GM12875 (cell line): ENCODE measurements at regions not wholly inside any gene's neighbourhood (a gene's known extent, or its start where the extent isn't known, plus 50 kb on each side); places are given as distances from the start of the nearest gene placed in this dataset.

Source experiments
- H3K4me3 ChIP-seq: one replicate; pipeline ENCODE4 v1.5.1; 2011; ENCODE audit warnings: low read depth, low read length, control low read depth
- TF ChIP-seq, protein P1 (sequence below): IDR thresholded peaks from 2 replicates; pipeline ENCODE4 v1.5.1; 2011; ENCODE audit warnings: low read depth, mild to moderate bottlenecking, control low read depth, inconsistent platforms, low read length, moderate library complexity, borderline replicate concordance; ENCODE audit not compliant: insufficient read depth

DNA sequence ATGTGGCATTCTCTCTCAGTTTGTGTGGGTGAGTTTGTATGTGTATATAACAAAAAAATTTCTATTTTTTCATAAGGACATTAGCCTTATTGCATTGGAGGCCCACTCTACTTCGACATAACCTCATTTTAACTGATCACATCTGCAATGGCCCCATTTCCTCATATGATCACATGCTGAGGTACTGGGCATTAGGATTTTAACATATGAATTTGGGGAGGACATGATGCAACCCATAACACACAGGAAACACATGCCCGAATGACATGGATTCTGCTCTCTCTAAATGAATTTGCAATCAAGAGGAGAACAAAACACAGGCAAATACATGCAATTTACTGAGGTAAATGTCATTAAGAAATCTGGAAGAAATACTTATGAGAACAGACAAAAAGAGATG lies 92.1 kb upstream of the COX7C start:
- no peak overlapping the region for H3K4me3 ChIP-seq
- TF ChIP-seq, protein P1, sequence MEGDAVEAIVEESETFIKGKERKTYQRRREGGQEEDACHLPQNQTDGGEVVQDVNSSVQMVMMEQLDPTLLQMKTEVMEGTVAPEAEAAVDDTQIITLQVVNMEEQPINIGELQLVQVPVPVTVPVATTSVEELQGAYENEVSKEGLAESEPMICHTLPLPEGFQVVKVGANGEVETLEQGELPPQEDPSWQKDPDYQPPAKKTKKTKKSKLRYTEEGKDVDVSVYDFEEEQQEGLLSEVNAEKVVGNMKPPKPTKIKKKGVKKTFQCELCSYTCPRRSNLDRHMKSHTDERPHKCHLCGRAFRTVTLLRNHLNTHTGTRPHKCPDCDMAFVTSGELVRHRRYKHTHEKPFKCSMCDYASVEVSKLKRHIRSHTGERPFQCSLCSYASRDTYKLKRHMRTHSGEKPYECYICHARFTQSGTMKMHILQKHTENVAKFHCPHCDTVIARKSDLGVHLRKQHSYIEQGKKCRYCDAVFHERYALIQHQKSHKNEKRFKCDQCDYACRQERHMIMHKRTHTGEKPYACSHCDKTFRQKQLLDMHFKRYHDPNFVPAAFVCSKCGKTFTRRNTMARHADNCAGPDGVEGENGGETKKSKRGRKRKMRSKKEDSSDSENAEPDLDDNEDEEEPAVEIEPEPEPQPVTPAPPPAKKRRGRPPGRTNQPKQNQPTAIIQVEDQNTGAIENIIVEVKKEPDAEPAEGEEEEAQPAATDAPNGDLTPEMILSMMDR: no peak

DNA sequence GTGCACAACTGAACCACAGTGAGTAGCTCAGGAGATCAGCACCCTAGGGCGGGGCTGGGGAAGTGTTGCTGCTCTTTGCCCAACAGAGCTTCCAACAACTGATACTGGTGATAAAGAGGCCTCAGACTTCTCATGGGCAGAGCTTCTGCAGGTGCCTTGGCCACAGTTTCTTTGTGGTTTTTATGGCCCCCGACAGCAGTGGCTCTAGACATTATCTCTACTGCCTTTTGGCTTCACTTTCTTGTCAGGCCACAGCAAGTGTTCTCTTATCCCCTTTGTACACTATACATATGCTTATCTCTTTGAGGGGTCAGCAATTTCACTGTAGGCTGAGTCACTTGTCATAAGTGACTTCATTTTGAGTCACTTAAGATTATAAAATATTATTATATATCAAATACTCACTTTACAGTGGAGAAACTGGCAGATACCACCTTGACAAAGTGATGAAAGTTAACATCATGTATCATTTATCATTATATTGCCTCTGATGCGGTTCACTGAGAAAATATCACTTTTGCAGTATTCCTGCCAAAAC lies 90.9 kb upstream of the COX7C start:
- TF ChIP-seq, protein P1: no peak
- H3K4me3 ChIP-seq: no peak overlapping the region

DNA sequence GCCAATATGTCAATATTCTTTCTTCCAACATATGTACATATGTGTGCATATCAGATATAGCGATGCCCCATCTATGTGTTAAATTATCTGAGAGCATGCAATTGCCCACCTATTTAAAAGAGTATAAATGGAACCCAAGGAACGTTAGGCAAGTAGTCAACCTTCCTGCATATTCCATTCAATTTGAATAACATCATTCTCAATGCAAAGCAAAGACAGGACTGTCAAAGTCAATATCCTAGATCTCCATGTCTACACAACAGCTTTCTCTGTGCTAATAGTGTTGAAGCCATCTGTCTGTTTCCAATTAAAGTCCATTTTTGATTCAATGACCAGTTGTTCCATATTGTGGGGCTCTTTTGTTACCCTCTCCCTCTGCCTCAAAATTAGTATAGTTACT lies 85.3 kb upstream of the COX7C start:
- no peak overlapping the region for H3K4me3 ChIP-seq
- TF ChIP-seq, protein P1: no peak

DNA sequence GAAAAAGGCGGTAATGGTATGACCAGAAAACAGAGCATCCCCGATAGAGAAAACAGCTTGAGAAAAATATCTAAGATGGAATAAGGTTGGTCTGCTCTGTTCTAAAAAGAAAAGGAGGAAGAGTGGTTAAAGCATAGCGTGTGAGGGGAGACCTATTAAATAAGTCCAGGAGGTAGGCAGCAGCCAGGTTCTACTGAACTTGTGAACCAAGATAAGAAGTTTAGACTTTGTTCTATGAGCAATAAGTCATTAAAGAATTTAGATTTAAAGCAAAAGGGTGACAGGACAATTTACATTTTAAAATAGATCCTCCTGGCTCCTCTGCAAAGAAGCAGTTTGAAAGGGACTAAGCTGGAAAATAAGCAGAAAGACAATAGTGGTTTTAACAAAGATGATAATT lies 81.3 kb upstream of the COX7C start:
- TF ChIP-seq, protein P1: no peak
- H3K4me3 ChIP-seq: no peak overlapping the region

DNA sequence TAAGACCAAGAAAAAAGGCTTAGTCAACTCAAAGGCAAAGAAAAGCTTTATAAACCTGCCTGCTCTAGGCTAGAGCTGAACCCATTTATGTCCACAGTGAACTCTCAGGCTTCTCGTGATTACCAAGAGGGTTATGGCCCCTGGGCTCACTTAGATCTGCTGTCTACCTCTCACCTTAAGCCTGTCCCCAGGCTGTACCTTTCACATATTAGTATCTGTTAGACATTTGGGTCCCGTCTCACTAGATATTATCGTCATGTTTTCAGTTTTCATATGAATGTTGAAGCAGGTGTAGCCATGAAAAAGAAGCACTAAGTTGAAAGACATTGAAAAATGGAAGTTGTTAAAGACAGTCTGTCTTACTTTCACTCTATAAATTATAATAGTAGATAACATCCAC lies 75.2 kb upstream of the COX7C start:
- TF ChIP-seq, protein P1: no peak
- H3K4me3 ChIP-seq: no peak overlapping the region

DNA sequence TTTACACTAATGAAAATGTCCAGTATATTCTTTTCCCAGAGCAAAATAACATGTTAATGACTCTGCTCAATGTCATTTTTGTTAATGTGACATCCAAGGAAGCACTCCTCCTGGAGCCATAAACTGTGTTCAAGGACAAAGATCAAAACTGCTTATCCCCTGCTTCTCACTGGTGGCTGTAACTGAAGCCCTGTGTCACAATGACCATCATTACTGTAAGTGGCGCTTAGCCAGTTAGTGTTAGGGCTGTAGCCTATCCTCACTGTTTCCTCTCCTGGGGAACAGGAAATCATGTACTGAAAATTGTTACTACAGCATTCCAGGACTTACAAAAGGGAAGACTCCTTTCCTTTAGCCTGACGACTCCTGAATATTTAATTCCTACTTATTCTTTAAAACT lies 71.7 kb upstream of the COX7C start:
- no peak overlapping the region for H3K4me3 ChIP-seq
- TF ChIP-seq, protein P1: no peak

DNA sequence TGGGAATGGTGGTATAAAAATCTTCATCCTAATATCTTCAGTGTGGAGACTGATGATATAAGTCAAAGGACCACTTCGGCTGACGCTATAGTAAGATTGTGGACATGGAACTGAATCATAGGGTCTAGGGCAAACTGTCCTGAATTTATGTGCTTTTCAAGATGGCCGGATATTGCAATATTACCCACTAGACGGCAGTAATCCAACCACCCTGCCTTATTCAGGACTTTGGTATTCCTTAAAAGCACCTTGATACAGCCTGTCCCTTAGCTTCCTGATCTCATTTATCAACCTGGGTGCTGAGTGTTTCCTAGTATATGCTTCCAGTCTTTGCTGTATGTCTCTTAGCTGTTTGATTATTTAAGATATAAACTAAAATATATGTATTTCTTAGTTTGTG lies 71.2 kb upstream of the COX7C start:
- TF ChIP-seq, protein P1: no peak
- no peak overlapping the region for H3K4me3 ChIP-seq
